A549 (cell line): ENCODE measurements at regions not wholly inside any gene's neighbourhood (a gene's known extent, or its start where the extent isn't known, plus 50 kb on each side); places are given as distances from the start of the nearest gene placed in this dataset.

ENCODE experiments used
- ATAC-seq, 2 experiments: fragments of 200-7000 bp in 1 of 2; fragments of >200 bp in 1 of 2; cut with Nextera tagmentation in 1 of 2; cut with Tn5 transposase in 1 of 2; 3 replicates each; pipeline versions ENCODE4 v1.8.0 to v1.9.1; 2018 to 2020; ENCODE audit warnings: mild to moderate bottlenecking in 1 of 2, moderate library complexity in 1 of 2
- CTCF ChIA-PET: fragments of 300-600 bp; sonication (Branson Sonifier 250); formaldehyde crosslinking; extraction: SDS; loops from one replicate; lab custom pipeline; 2021; ENCODE audit warnings: antibody characterized with exemption, inconsistent platforms; lab: Yijun Ruan, JAX
- POLR2A ChIA-PET: fragments of 350-600 bp; formaldehyde crosslinking; extraction: SDS; loops from one replicate; lab custom pipeline; 2021; ENCODE audit warnings: antibody characterized with exemption, inconsistent platforms; lab: Yijun Ruan, JAX
- DNase-seq, 2 experiments: peaks; one replicate each; pipeline versions ENCODE4 v3.0.0 to v3.0.0-alpha.2; 2011 to 2016; ENCODE audit warnings: low read depth in 1 of 2, low spot score in 1 of 2
- FAIRE-seq: peaks from 2 replicates; lab custom pipeline; 2011; peaks lifted over from hg19 to GRCh38; lab: Jason Lieb, UNC
- H3K27ac ChIP-seq, 2 experiments: fragments of >200 bp; sonication (Bioruptor Twin); formaldehyde crosslinking; 3 replicates each; pipeline ENCODE4 v1.5.1; 2016 to 2017
- H3K4me1 ChIP-seq: fragments of >200 bp; sonication (Bioruptor Twin); formaldehyde crosslinking; 3 replicates; pipeline ENCODE4 v1.6.1; 2016
- H3K4me2 ChIP-seq: fragments of >200 bp; sonication (Bioruptor Twin); formaldehyde crosslinking; 3 replicates; pipeline ENCODE4 v1.6.1; 2016
- H3K4me3 ChIP-seq: fragments of >200 bp; sonication (Bioruptor Twin); formaldehyde crosslinking; 3 replicates; pipeline ENCODE4 v1.5.1; 2016
- H3K9me3 ChIP-seq: fragments of >200 bp; sonication (Bioruptor Twin); formaldehyde crosslinking; 3 replicates; pipeline ENCODE4 v1.6.1; 2016
- CBX2 ChIP-seq: fragments of 200-600 bp; sonication (generic); IDR thresholded peaks from 2 replicates; pipeline ENCODE4 v1.6.1; 2016; ENCODE audit warnings: low read depth, mild to moderate bottlenecking, borderline replicate concordance
- CBX8 ChIP-seq: fragments of 200-600 bp; sonication (generic); IDR thresholded peaks from 2 replicates; pipeline ENCODE4 v1.6.1; 2016
- GATA3 ChIP-seq: IDR thresholded peaks from 2 replicates; pipeline ENCODE4 v1.6.1; 2012; ENCODE audit warnings: borderline replicate concordance
- HDAC2 ChIP-seq: fragments of 200-600 bp; sonication (generic); IDR thresholded peaks from 2 replicates; pipeline ENCODE4 v1.6.1; 2016
- HEYL ChIP-seq: fragments of 250-450 bp; sonication (Bioruptor Pico); IDR thresholded peaks from 2 replicates; pipeline ENCODE4 v1.8.0; 2021; ENCODE audit warnings: mild to moderate bottlenecking, moderate library complexity
- HOXA7 ChIP-seq: fragments of 250-450 bp; sonication (Bioruptor Pico); IDR thresholded peaks from 2 replicates; pipeline ENCODE4 v1.5.0; 2020; ENCODE audit warnings: mild to moderate bottlenecking, moderate library complexity
- MAZ ChIP-seq: fragments of 150-350 bp; IDR thresholded peaks from 2 replicates; pipeline ENCODE4 v1.6.1; 2014; ENCODE audit warnings: antibody characterized with exemption, low read depth, low read length, borderline replicate concordance
- MYC ChIP-seq: IDR thresholded peaks from 2 replicates; pipeline ENCODE4 v1.6.1; 2012; ENCODE audit warnings: mild to moderate bottlenecking, inconsistent platforms, low read length, improper control_type of control experiment, borderline replicate concordance
- NR3C1 ChIP-seq: fragments of >200 bp; sonication (Bioruptor Twin); formaldehyde crosslinking; IDR thresholded peaks from 3 replicates; pipeline ENCODE4 v1.6.1; 2017
- PHF8 ChIP-seq: fragments of 200-600 bp; sonication (generic); IDR thresholded peaks from 2 replicates; pipeline ENCODE4 v1.6.1; 2016; ENCODE audit warnings: low read depth, mild to moderate bottlenecking, antibody characterized with exemption, moderate library complexity, borderline replicate concordance
- RARB ChIP-seq: fragments of 250-450 bp; sonication (Bioruptor Pico); IDR thresholded peaks from 2 replicates; pipeline ENCODE4 v1.8.0; 2021; ENCODE audit warnings: mild to moderate bottlenecking, moderate library complexity
- RCOR1 ChIP-seq: fragments of 150-350 bp; IDR thresholded peaks from 2 replicates; pipeline ENCODE4 v1.6.1; 2014; ENCODE audit warnings: antibody characterized with exemption, low read length, low read depth
- RFX5 ChIP-seq: fragments of 450-650 bp; IDR thresholded peaks from 2 replicates; pipeline ENCODE4 v1.7.1; 2014; ENCODE audit warnings: antibody characterized with exemption, mild to moderate bottlenecking, moderate library complexity
- SMC3 ChIP-seq: fragments of >200 bp; sonication (Bioruptor Twin); formaldehyde crosslinking; IDR thresholded peaks from 3 replicates; pipeline ENCODE4 v1.6.1; 2018; ENCODE audit warnings: inconsistent platforms
- ZFP36 ChIP-seq: fragments of 450-650 bp; IDR thresholded peaks from 2 replicates; pipeline ENCODE4 v1.6.1; 2014; ENCODE audit warnings: borderline replicate concordance; ENCODE audit not compliant: partially characterized antibody
- ZNF302 ChIP-seq: fragments of 250-450 bp; sonication (Bioruptor Pico); IDR thresholded peaks from 2 replicates; pipeline ENCODE4 v1.9.0; 2021; ENCODE audit warnings: inconsistent platforms, mild to moderate bottlenecking, moderate library complexity
- WGBS: methylation state at CpG from one replicate; pipeline ENCODE4 v1.1.6; 2017; ENCODE audit errors: missing lambda C conversion rate; 5-methylcytosine and 5-hydroxymethylcytosine counted together
- TF ChIP-seq, protein P1 (sequence below): fragments of >200 bp; sonication (Bioruptor Twin); formaldehyde crosslinking; IDR thresholded peaks from 3 replicates; pipeline ENCODE4 v1.5.1; 2016
- TF ChIP-seq, protein P2 (sequence below): IDR thresholded peaks from 2 replicates; pipeline ENCODE4 v1.6.1; 2012; ENCODE audit warnings: low read depth, borderline replicate concordance
- TF ChIP-seq, protein P3 (sequence below): IDR thresholded peaks from 2 replicates; pipeline ENCODE4 v1.6.1; 2012
- TF ChIP-seq, protein P4 (sequence below): fragments of 250-450 bp; sonication (Bioruptor Pico); IDR thresholded peaks from 2 replicates; pipeline ENCODE4 v1.5.0; 2021; ENCODE audit warnings: mild to moderate bottlenecking, moderate library complexity, borderline replicate concordance

DNA sequence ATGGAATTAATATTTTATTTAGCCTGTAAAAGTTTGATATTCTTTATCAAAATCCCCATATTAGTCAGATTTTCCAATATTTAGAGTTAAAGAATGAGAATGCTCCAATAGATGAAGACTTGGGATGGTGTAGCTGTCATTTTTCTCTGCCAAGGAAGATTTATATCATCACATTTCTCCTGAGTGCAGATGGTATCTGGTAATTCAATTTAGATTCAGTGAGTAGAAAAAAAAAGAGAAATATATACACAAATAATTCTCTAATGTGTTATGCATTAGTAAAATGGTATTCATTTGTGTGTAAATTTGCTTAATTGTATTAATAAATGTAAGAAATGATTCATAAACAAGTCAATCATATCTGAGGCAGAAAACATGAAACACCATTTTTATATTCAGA is 1508.7 kb upstream of the PCDH20 start:
- ChIA-PET POLR2A (no interaction called here), CTCF (no interaction called here)
- no peaks in the 10 kb centered on the region for H3K9me3 ChIP-seq
- DNase-seq (no peak), ATAC-seq (no peak), FAIRE-seq (no peak)
- no peak overlapping the region for H3K4me2 ChIP-seq
- TF ChIP-seq MYC (no peak), PHF8 (no peak), HDAC2 (no peak), SMC3 (no peak), NR3C1 (no peak)
- TF ChIP-seq, protein P1, sequence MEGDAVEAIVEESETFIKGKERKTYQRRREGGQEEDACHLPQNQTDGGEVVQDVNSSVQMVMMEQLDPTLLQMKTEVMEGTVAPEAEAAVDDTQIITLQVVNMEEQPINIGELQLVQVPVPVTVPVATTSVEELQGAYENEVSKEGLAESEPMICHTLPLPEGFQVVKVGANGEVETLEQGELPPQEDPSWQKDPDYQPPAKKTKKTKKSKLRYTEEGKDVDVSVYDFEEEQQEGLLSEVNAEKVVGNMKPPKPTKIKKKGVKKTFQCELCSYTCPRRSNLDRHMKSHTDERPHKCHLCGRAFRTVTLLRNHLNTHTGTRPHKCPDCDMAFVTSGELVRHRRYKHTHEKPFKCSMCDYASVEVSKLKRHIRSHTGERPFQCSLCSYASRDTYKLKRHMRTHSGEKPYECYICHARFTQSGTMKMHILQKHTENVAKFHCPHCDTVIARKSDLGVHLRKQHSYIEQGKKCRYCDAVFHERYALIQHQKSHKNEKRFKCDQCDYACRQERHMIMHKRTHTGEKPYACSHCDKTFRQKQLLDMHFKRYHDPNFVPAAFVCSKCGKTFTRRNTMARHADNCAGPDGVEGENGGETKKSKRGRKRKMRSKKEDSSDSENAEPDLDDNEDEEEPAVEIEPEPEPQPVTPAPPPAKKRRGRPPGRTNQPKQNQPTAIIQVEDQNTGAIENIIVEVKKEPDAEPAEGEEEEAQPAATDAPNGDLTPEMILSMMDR: no peak
- H3K4me3 ChIP-seq: no peak overlapping the region
- H3K27ac ChIP-seq: no peak overlapping the region
- H3K4me1 ChIP-seq: no peaks in the 10 kb centered on the region

DNA sequence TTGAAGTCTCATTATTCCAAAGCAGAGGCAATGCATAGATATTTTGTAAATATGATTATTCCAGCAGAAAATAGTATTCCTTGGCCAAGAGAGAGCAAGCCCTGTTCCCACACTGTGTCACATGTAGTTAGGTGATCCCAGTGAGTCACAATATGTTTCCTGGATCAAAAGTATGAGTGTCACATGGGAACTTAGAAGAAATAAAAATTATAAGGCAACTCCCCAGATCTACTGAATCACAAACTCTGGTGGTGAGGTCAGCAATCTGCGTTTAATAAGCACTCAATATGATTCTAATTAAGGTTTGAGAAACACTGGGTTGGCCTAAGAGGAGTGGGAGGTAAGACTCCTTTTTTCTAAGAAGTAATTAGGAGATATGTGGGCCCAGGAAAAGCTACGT is 1504.5 kb upstream of the PCDH20 start:
- whole genome bisulfite sequencing: 48% methylated on average over 2 of the region's 2 CpGs
- Histone ChIP-seq H3K4me3 (no peak overlapping the region), H3K4me2 (no peak overlapping the region), H3K27ac (no peak overlapping the region), H3K4me1 (no peaks in the 10 kb centered on the region), H3K9me3 (no peaks in the 10 kb centered on the region)
- no peak for FAIRE-seq
- DNase-seq: no peak
- ChIA-PET POLR2A (no interaction called here), CTCF (no interaction called here)
- ATAC-seq: no peak
- TF ChIP-seq ZFP36 (no peak), CBX8 (no peak), HEYL (CRISPR knock-in tag) (no peak), HOXA7 (CRISPR knock-in tag) (no peak), RARB (CRISPR knock-in tag) (no peak)
- TF ChIP-seq, protein P2, sequence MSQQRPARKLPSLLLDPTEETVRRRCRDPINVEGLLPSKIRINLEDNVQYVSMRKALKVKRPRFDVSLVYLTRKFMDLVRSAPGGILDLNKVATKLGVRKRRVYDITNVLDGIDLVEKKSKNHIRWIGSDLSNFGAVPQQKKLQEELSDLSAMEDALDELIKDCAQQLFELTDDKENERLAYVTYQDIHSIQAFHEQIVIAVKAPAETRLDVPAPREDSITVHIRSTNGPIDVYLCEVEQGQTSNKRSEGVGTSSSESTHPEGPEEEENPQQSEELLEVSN: no peak
- TF ChIP-seq, protein P3, sequence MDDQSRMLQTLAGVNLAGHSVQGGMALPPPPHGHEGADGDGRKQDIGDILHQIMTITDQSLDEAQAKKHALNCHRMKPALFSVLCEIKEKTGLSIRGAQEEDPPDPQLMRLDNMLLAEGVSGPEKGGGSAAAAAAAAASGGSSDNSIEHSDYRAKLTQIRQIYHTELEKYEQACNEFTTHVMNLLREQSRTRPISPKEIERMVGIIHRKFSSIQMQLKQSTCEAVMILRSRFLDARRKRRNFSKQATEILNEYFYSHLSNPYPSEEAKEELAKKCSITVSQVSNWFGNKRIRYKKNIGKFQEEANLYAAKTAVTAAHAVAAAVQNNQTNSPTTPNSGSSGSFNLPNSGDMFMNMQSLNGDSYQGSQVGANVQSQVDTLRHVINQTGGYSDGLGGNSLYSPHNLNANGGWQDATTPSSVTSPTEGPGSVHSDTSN: no peak

DNA sequence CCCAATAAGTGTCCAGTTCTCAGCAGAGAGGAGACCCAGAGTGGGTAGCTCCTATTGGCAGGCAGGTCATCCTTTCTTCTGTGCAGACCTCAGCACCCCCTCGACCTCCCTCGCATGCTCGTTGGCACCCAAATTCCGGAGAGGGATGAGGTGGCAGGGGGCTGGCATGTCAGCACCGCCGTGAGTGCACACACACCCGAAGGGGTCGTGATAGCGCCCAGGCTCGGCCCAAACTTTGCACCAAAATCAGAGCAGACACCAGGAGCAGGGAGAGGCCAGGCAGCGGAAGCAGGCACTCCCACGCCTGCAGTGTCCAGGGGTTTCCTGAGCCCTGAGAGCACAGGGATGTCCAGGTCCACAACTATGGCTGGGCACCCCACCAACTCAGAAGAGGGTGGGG is 1503.8 kb upstream of the PCDH20 start:
- CTCF ChIA-PET: no interaction called here
- H3K4me3 ChIP-seq: no peak overlapping the region
- DNase-seq: no peak
- TF ChIP-seq CBX2 (no peak), HOXA7 (CRISPR knock-in tag) (no peak), GATA3 (no peak), ZNF302 (CRISPR knock-in tag) (no peak), RFX5 (no peak), MAZ (no peak), RCOR1 (no peak), NR3C1 (no peak), RARB (CRISPR knock-in tag) (no peak)
- TF ChIP-seq, protein P4, sequence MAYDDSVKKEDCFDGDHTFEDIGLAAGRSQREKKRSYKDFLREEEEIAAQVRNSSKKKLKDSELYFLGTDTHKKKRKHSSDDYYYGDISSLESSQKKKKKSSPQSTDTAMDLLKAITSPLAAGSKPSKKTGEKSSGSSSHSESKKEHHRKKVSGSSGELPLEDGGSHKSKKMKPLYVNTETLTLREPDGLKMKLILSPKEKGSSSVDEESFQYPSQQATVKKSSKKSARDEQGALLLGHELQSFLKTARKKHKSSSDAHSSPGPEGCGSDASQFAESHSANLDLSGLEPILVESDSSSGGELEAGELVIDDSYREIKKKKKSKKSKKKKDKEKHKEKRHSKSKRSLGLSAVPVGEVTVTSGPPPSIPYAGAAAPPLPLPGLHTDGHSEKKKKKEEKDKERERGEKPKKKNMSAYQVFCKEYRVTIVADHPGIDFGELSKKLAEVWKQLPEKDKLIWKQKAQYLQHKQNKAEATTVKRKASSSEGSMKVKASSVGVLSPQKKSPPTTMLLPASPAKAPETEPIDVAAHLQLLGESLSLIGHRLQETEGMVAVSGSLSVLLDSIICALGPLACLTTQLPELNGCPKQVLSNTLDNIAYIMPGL (CRISPR knock-in tag): no peak
- TF ChIP-seq, protein P1: no peak
- H3K27ac ChIP-seq: no peak overlapping the region
- POLR2A ChIA-PET: no interaction called here
- 22% methylated on average over 3 of the region's 12 CpGs for WGBS
- no peak for FAIRE-seq
- no peak overlapping the region for H3K4me2 ChIP-seq
- no peak for ATAC-seq
- H3K4me1 ChIP-seq: no peaks in the 10 kb centered on the region
- no peaks in the 10 kb centered on the region for H3K9me3 ChIP-seq
